Immature natural killer cell (primary cell): ENCODE measurements at regions not wholly inside any gene's neighbourhood (a gene's known extent, or its start where the extent isn't known, plus 50 kb on each side); places are given as distances from the start of the nearest gene placed in this dataset.
"Not testable (repeated sequence)": the region's sequence is repeated elsewhere in the genome, so short reads cannot be mapped to it uniquely, and the experiment has no call there.

ENCODE experiments used
- DNase-seq, 3 donors: peaks; one replicate each; pipeline ENCODE4 v3.0.0; 2022; ENCODE audit warnings: mixed read lengths in 1 of 3
- H3K27ac Mint-ChIP-seq, 6 donors: one replicate each; pipeline ENCODE4 v1.8.0; 2020; ENCODE audit warnings: mixed read lengths in 6 of 6, mild to moderate bottlenecking in 5 of 6, inconsistent platforms in 4 of 6, moderate library complexity in 3 of 6
- H3K27me3 Mint-ChIP-seq, 3 donors: one replicate each; pipeline ENCODE4 v1.8.0; 2020 to 2021; ENCODE audit warnings: low read depth in 3 of 3, mild to moderate bottlenecking in 3 of 3, mixed read lengths in 3 of 3, moderate library complexity in 3 of 3, inconsistent platforms in 1 of 3
- H3K36me3 Mint-ChIP-seq, 3 donors: one replicate each; pipeline ENCODE4 v1.8.0; 2020; ENCODE audit warnings: mixed read lengths in 3 of 3, inconsistent platforms in 2 of 3, mild to moderate bottlenecking in 2 of 3
- H3K4me1 Mint-ChIP-seq, 2 donors: one replicate each; pipeline ENCODE4 v1.8.0; 2020; ENCODE audit warnings: inconsistent platforms in 2 of 2, mild to moderate bottlenecking in 2 of 2, mixed read lengths in 2 of 2, moderate library complexity in 1 of 2
- H3K4me3 Mint-ChIP-seq, 5 donors: one replicate each; pipeline ENCODE4 v1.8.0; 2020; ENCODE audit warnings: mild to moderate bottlenecking in 5 of 5, mixed read lengths in 5 of 5, inconsistent platforms in 3 of 5, moderate library complexity in 3 of 5
- H3K9me3 Mint-ChIP-seq, 6 donors: one replicate each; pipeline ENCODE4 v1.8.0; 2020; ENCODE audit warnings: mild to moderate bottlenecking in 6 of 6, mixed read lengths in 6 of 6, inconsistent platforms in 4 of 6, moderate library complexity in 3 of 6

DNA sequence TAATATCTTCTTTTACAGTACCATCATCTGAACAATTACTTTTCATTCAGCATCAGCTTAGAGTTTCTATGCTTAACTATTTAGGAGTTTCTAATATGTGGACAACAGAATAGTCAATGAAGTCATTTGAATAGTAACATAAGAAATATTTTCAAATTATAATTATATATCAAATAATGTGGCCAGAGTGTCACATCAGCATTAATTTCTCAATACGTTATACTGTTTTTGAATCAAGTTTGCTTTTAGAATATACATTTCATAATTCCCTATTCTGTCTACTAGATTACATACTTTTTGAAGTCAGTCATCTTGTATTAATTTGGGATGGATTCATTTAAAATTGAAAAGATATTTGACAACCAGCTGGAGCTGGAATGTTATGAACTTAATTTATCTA, 677.4 kb upstream of the PABPC4L start:
- peaks cover 0 to 30% (median 17%) of the 10 kb centered on the region in 6 donors for H3K9me3 Mint-ChIP-seq
- DNase-seq: no peak
- no peaks in the 10 kb centered on the region for H3K36me3 Mint-ChIP-seq
- no peak overlapping the region for H3K27ac Mint-ChIP-seq
- no peak overlapping the region for H3K4me3 Mint-ChIP-seq
- no peaks in the 10 kb centered on the region for H3K4me1 Mint-ChIP-seq
- no peaks in the 10 kb centered on the region for H3K27me3 Mint-ChIP-seq

DNA sequence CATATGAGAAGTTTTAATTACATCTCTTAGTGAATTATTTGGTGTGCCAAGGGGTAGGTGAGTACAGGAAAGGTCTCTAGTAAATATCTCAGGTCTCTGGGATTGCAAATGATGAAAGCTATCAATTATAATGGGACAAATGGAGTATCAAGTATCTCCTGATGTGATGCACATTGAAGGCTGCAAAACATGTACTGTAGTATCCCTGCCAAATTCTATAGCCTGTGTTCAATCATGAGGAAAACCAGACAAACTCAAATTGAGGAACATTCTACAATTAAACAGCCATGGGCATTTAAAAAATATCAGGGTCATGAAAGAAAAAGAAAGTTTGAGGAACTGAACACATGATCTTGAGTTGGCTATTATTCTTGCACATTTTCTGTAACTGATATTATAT, 665.4 kb upstream of the PABPC4L start:
- Mint-ChIP-seq H3K27ac (no peak overlapping the region), H3K36me3 (no peaks in the 10 kb centered on the region), H3K27me3 (peaks cover 0 to 2% (median 0%) of the 10 kb centered on the region in 3 donors), H3K4me1 (no peaks in the 10 kb centered on the region), H3K9me3 (peaks cover 3 to 47% (median 22%) of the 10 kb centered on the region in 6 donors), H3K4me3 (no peak overlapping the region)
- DNase-seq: no peak

DNA sequence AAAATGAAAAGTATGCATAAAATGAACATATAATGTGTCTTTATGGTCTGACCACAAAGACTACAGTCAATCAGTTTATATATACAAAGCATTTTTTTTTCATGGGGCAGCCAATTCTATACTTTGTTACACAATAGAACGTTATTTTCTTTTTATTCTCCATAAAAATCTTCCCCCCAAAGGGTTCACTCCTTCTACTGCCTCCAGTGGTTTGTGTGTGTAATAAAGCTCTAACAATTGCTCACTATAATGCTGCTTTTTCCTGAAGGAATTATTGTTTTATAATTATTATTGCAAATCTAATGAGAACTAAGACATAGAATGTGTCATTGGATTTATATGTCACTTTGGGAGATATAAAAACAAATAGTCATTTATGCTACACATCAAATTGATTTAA, 664.1 kb upstream of the PABPC4L start:
- no peak overlapping the region for H3K27ac Mint-ChIP-seq
- peaks cover 0 to 2% (median 0%) of the 10 kb centered on the region in 3 donors for H3K27me3 Mint-ChIP-seq
- no peak for DNase-seq
- H3K4me3 Mint-ChIP-seq: no peak overlapping the region
- peaks cover 7 to 45% (median 28%) of the 10 kb centered on the region in 6 donors for H3K9me3 Mint-ChIP-seq
- H3K36me3 Mint-ChIP-seq: no peaks in the 10 kb centered on the region
- no peaks in the 10 kb centered on the region for H3K4me1 Mint-ChIP-seq

DNA sequence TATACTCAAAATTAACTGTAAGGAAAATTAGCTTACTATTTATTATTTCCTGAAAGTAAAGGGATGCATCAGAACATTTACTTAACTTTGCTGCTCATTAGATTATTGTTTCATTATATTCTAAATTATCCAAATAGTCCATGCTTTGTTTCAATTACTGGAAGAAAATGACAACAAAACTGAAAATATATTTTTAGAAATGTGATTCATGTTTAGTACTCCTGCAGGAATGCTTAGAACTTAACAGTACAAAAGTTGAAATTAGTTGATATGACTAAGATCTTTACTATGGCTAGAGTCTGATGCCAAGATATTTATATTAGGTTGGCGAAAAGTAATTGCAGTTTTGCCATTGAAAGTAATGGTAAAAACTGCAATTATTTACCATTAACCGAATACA, 660.5 kb upstream of the PABPC4L start:
- peaks cover 8 to 27% (median 19%) of the 10 kb centered on the region in 6 donors for H3K9me3 Mint-ChIP-seq
- H3K27me3 Mint-ChIP-seq: peaks cover 0 to 2% (median 0%) of the 10 kb centered on the region in 3 donors
- no peak overlapping the region for H3K27ac Mint-ChIP-seq
- no peak for DNase-seq
- H3K4me1 Mint-ChIP-seq: no peaks in the 10 kb centered on the region
- no peak overlapping the region for H3K4me3 Mint-ChIP-seq
- no peaks in the 10 kb centered on the region for H3K36me3 Mint-ChIP-seq

DNA sequence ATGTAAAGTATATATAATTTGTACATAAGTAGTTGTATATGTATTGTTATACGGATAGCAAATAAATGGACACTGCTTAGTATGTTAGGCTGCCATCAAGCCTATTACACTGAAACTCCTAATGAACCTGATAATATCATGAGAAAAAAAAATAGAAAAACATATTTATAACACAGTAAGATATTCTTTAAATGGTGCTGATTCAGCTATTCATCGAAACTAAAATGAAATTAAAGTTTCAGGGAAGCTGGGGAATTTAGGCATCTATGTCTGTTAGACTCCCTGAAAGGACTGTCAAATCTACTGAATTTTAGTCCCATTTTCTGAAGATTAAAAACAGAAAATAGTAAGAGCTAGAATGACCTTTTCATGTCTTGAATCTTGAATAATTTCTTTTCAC, 647.1 kb upstream of the PABPC4L start:
- Mint-ChIP-seq H3K27me3 (no peaks in the 10 kb centered on the region), H3K4me3 (no peak overlapping the region), H3K4me1 (no peaks in the 10 kb centered on the region), H3K36me3 (no peaks in the 10 kb centered on the region), H3K9me3 (peaks cover 0 to 27% (median 20%) of the 10 kb centered on the region in 6 donors), H3K27ac (no peak overlapping the region)
- DNase-seq: no peak

DNA sequence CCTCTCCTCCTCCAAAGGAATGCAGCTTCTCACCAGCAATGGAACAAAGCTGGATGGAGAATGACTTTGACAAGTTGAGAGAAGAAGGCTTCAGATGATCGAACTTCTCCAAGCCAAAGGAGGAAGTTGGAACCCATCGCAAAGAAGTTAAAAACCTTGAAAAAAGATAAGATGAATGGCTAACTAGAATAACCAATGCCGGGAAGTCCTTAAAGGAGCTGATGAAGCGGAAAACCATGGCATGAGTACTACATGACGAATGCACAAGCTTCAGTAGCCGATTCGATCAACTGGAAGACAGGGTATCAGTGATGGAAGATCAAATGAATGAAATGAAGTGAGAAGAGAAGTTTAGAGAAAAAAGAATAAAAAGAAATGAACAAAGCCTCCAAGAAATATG, 629.2 kb upstream of the PABPC4L start:
- H3K4me1 Mint-ChIP-seq, H3K27me3 Mint-ChIP-seq, H3K4me3 Mint-ChIP-seq, H3K27ac Mint-ChIP-seq, H3K36me3 Mint-ChIP-seq, DNase-seq: not testable (repeated sequence)
- peaks cover 7 to 45% (median 39%) of the 10 kb centered on the region in 6 donors for H3K9me3 Mint-ChIP-seq

DNA sequence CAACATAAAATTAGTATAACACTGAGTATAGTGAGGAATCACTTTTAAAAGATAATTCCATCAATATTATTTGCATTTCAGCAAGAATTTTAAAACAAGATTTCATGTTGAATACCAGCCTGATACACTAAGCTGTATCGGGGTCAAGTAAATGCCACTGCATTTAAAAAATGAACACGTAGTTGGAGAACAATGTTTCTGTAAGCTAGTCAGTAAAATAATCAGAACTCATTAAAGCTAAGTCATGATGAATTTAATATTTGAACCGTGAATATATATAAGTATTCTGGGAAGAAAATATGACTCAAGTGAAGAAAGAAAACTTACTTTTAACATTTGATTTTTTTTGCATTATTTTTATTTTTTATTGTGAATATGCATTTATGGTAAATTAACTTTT, 611.0 kb upstream of the PABPC4L start:
- no peaks in the 10 kb centered on the region for H3K36me3 Mint-ChIP-seq
- H3K4me1 Mint-ChIP-seq: no peaks in the 10 kb centered on the region
- H3K27me3 Mint-ChIP-seq: peaks cover 0 to 1% (median 0%) of the 10 kb centered on the region in 3 donors
- no peak overlapping the region for H3K4me3 Mint-ChIP-seq
- DNase-seq: no peak
- H3K27ac Mint-ChIP-seq: no peak overlapping the region
- peaks cover 10 to 22% (median 12%) of the 10 kb centered on the region in 6 donors for H3K9me3 Mint-ChIP-seq

DNA sequence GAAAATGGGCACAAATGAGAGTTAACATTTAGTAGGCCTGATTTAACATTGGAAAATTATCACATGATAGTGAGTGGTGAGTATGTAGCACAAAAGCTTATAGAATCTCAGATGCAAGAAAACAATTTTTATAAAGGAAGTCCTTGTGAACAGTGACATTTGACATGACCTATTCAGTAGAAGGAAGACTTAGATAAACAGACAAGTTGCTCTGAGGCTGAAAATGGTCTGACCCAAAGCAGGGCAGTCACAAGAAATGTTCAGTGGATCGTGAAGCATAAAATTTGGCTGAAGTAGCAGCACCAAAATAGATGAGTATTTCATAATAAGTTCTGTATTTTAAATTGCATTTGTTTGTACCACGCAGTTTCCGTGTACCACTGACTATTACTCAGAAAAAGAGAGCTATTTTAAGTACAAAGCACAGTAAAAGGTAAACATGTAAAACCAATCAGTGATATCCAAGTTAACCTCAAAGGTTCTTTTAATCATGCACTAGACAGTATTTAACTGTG, 605.7 kb upstream of the PABPC4L start:
- Mint-ChIP-seq H3K27ac (no peak overlapping the region), H3K9me3 (peaks cover 5 to 36% (median 14%) of the 10 kb centered on the region in 6 donors), H3K4me1 (no peaks in the 10 kb centered on the region), H3K4me3 (no peak overlapping the region), H3K36me3 (no peaks in the 10 kb centered on the region), H3K27me3 (peaks cover 0 to 2% (median 1%) of the 10 kb centered on the region in 3 donors)
- no peak for DNase-seq

DNA sequence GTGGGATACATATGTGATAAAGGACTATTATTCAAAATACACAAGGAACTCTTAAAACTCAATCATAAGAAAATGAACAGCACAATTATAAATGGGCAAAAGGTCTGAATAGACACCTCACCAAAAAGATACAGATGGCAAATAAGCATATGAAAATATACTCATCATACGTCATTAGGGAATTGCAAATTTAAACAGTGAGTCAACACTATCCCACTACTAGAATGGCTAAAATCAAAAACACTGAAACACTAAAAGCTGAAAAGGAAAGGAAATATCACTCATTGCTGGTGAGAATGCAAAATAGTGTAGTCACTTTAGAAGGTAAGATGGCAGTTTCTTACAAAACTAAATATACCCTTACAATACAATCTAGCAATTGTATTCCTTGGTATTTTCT, 597.0 kb upstream of the PABPC4L start:
- Mint-ChIP-seq H3K36me3 (no peaks in the 10 kb centered on the region), H3K4me3 (no peak overlapping the region), H3K27ac (no peak overlapping the region), H3K4me1 (no peaks in the 10 kb centered on the region), H3K9me3 (peaks cover 15 to 45% (median 37%) of the 10 kb centered on the region in 6 donors), H3K27me3 (peaks cover 0 to 2% (median 0%) of the 10 kb centered on the region in 3 donors)
- DNase-seq: no peak

DNA sequence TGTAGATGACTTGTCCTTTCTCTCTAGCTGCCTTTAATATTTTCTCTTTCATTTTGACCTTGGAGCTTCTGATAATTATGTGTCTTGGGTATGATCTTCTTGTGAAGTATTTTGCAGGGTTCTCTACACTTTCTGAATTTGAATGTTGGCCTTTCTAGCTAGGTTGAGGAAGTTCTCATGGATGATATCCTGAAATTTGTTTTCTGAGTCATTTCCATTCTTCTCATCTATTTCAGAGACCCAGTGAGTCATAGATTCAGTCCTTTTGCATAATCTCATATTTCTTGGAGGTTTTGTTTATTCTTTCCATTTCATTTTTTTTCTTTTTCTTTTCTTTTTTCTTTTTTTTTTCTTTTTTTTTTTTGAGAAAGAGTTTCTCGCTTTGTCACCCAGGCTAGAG, 585.7 kb upstream of the PABPC4L start:
- H3K4me1 Mint-ChIP-seq: no peaks in the 10 kb centered on the region
- DNase-seq: no peak
- H3K27me3 Mint-ChIP-seq: no peaks in the 10 kb centered on the region
- peaks cover 0 to under 1% (median 0%) of the 10 kb centered on the region in 3 donors for H3K36me3 Mint-ChIP-seq
- no peak overlapping the region for H3K27ac Mint-ChIP-seq
- peaks cover 31 to 78% (median 55%) of the 10 kb centered on the region in 6 donors for H3K9me3 Mint-ChIP-seq
- no peak overlapping the region for H3K4me3 Mint-ChIP-seq

DNA sequence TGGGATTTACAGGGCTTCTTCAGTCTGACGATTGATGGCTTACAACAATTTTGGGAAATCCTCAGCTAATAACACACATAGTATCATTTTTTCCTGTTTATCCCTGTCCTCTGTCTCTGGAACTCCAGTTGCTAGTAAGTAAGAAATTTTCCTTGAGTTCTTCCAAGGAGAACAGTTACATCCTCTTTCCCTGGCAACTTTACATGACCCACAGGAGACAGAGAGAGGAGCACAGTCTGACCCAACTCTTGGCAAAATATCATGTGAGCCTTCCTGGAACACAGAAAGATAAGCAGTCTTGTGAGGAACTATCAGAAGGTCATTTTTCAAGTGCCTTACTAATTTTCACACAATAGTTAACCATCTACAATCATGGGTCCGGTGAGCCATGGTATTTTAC, 578.7 kb upstream of the PABPC4L start:
- Mint-ChIP-seq H3K27me3 (peaks cover 0 to under 1% (median 0%) of the 10 kb centered on the region in 3 donors), H3K36me3 (no peaks in the 10 kb centered on the region), H3K9me3 (peaks cover 5 to 34% (median 25%) of the 10 kb centered on the region in 6 donors), H3K4me3 (no peak overlapping the region), H3K27ac (no peak overlapping the region), H3K4me1 (no peaks in the 10 kb centered on the region)
- no peak for DNase-seq

DNA sequence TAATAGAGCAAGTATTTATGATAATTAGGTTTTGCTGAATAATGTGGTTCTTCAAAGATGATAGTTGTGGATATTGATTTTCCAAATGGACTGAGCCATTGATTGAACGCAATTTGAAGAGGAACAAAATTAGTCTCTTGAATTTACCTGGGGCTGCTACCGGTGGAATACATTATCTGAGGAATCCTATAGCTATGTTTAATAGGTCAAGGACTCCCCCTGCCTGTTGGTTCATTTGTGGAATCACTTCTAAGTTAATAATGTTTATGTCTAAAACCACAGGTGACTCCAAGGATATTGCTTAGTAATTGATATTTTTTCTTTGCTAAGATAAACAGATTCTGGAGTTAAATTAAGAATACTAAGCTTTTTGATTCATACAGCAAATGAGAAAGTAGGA, 576.0 kb upstream of the PABPC4L start:
- peaks cover 0 to 3% (median 0%) of the 10 kb centered on the region in 3 donors for H3K27me3 Mint-ChIP-seq
- H3K36me3 Mint-ChIP-seq: no peaks in the 10 kb centered on the region
- no peak overlapping the region for H3K27ac Mint-ChIP-seq
- DNase-seq: no peak
- H3K4me1 Mint-ChIP-seq: no peaks in the 10 kb centered on the region
- H3K9me3 Mint-ChIP-seq: peaks cover 2 to 19% (median 13%) of the 10 kb centered on the region in 6 donors
- no peak overlapping the region for H3K4me3 Mint-ChIP-seq

DNA sequence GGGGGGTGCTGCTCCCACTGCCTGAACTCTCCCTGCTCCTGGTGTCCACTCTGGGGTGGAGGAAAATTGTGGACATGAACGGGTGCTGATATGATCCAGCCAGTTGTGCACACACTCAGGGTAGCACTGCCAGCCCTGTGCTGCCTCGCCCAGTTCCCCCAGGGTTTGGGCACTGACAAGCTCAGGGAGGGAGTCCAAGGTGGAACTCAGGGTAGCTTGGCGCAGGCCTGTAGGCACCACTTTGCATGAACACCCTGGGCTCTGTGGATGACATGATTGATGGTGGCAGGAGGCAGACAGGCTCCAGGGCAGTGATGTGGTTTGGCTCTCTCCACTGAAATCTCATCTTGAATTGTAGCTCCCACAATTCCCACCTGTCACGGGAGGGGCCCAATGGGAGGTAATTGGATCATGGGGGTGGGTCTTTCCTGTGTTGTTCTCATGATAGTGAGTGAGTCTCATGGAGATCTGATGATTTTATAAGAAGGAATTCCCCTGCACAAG, 572.0 kb upstream of the PABPC4L start:
- peaks cover 8 to 41% (median 20%) of the 10 kb centered on the region in 6 donors for H3K9me3 Mint-ChIP-seq

DNA sequence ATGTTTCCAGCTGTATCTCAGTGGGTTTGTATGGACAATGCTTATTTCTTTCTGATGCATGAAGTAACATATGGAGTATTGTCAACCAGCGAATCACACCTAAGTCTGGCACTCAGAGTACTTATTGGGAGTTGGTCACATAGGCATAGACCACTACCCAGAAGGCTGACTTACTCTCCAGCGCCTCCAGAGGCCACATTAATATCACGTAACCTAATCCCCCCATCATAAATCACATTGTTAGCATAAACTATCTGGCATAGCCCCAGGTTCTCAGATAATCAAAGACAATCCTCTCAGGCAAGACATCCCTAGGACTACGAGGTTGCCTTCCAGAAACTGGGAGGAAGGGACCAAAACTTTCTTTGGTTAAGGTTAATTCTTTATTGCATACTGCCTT, 560.5 kb upstream of the PABPC4L start:
- Mint-ChIP-seq H3K27me3 (peaks cover 0 to 1% (median 0%) of the 10 kb centered on the region in 3 donors), H3K4me3 (no peak overlapping the region), H3K9me3 (peaks cover 3 to 33% (median 6%) of the 10 kb centered on the region in 6 donors), H3K4me1 (no peaks in the 10 kb centered on the region), H3K36me3 (no peaks in the 10 kb centered on the region), H3K27ac (no peak overlapping the region)
- no peak for DNase-seq

More for the DNA sequence above, 572.0 kb upstream of the PABPC4L start:
- no peak for DNase-seq
- Mint-ChIP-seq H3K27me3 (peaks cover 0 to 3% (median 0%) of the 10 kb centered on the region in 3 donors), H3K4me1 (no peaks in the 10 kb centered on the region), H3K27ac (no peak overlapping the region), H3K36me3 (no peaks in the 10 kb centered on the region), H3K4me3 (no peak overlapping the region)

DNA sequence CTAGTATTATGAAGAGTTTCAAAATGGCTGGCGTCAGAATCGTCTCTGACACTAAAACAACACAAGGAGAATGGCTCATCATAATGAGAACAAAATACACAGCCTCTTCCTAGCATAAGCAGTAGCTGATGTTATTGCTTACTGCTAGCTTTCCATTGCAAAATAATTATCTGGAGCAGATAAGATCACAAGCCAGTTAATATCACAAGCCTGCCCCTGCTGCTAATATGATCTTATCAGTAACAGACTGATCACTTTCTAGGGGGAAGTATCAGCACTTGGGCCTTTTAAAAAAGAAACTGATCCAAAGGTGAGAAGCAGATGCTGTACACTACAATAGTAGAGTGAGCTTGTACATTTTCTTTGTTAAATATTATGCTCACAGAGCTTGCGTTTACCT, 554.8 kb upstream of the PABPC4L start:
- Mint-ChIP-seq H3K36me3 (no peaks in the 10 kb centered on the region), H3K9me3 (peaks cover 2 to 26% (median 10%) of the 10 kb centered on the region in 6 donors), H3K27me3 (no peaks in the 10 kb centered on the region), H3K4me1 (no peaks in the 10 kb centered on the region), H3K4me3 (no peak overlapping the region), H3K27ac (no peak overlapping the region)
- no peak for DNase-seq
